ENCODE measurements at regions not wholly inside any gene's neighbourhood (a gene's known extent, or its start where the extent isn't known, plus 50 kb on each side); places are given as distances from the start of the nearest gene placed in this dataset.
A peak's percentile ranks its signal among the peaks of the same experiment; 100 is the strongest.
"Not testable (repeated sequence)": the region's sequence is repeated elsewhere in the genome, so short reads cannot be mapped to it uniquely, and the experiment has no call there.

- in situ Hi-C loops (cut with HindIII; ENCODE audit: extremely low pct_ligation_motif_present, low pct_unique_long_range_greater_than_20kb) (loop anchor here (10.0 kb wide), 1 partner anchor 1627 kb away; a partner anchor contains a TSS), intact Hi-C loops (cut with micrococcal nuclease; ENCODE audit: unreplicated experiment) (loop anchor here (2.0 to 10.0 kb wide), 2 partner anchors 21 to 1637 kb away; a partner anchor contains a TSS)
- FAIRE-seq (peak; percentile 81), DNase-seq (ENCODE audit: low spot score) (peak; percentile 78), ATAC-seq (peak; percentile 92)
- H3K27ac ChIP-seq (ENCODE audit: extremely low read length, insufficient read depth, low read length) = peak overlapping the region; percentile 83
- peak overlapping the region; percentile 50 to 67 (median 58) for H3K4me3 ChIP-seq (replicated peaks in 1 of 3; ENCODE audit: insufficient read depth in 1 of 3, low read depth in 2 of 3, low read length in 3 of 3)
- CTCF ChIA-PET (ENCODE audit: low intra/inter-chr PET ratio, low total read pairs); H4K20me1 ChIP-seq (ENCODE audit: insufficient read depth, low read length); H3K9me3 ChIP-seq (ENCODE audit: low read length); BruUV-seq (replicated peaks); H3K36me3 ChIP-seq (replicated peaks in 1 of 2; ENCODE audit: control insufficient read depth in 1 of 2, insufficient read depth in 2 of 2, low read length in 2 of 2); H3K79me2 ChIP-seq (ENCODE audit: insufficient read depth, low read length); H3K27me3 ChIP-seq (ENCODE audit: control insufficient read depth in 1 of 2, insufficient read depth in 2 of 2, low read length in 2 of 2); TF ChIP-seq NR2F6 (IDR thresholded peaks at IDR 0.05): not testable (repeated sequence)
- peaks cover 49% of the 10 kb centered on the region for H3K4me1 ChIP-seq (ENCODE audit: insufficient read depth, low read length)
- H3K9ac ChIP-seq (ENCODE audit: insufficient read depth, low read depth, low read length) = peak overlapping the region; percentile 60
- 3% methylated on average over 20 of the region's 26 CpGs for WGBS (ENCODE audit: low lambda C conversion rate)
- peak overlapping the region; percentile 77 for H2AFZ ChIP-seq (ENCODE audit: low read length)
- POLR2A ChIA-PET = interaction anchor here (0.7 to 4.9 kb wide), 6 partner anchors 8 to 1707 kb away, joined by 3 to 56 read pairs (median 4); a partner anchor contains a TSS
- H3K4me2 ChIP-seq (ENCODE audit: low read depth, low read length) = peak overlapping the region; percentile 92
- TF ChIP-seq NFYC (CRISPR knock-in tag; IDR thresholded peaks at IDR 0.05) = peak; percentile 63; the same call in 1 of the 2 replicates
- TF ChIP-seq MIER2 (CRISPR knock-in tag; IDR thresholded peaks at IDR 0.05) = 0 out of 2 replicates have a peak, but pooled peaks have one; percentile 14
- peak; percentile 75 for TF ChIP-seq KAT8 (CRISPR knock-in tag; IDR thresholded peaks at IDR 0.05)
- TF ChIP-seq ISL2 (CRISPR knock-in tag; IDR thresholded peaks at IDR 0.05) = peak; percentile 72; the same call in 1 of the 2 replicates
- peak; percentile 81 for TF ChIP-seq SP5 (CRISPR knock-in tag; IDR thresholded peaks at IDR 0.05; ENCODE audit: borderline replicate concordance, low read depth)
- TF ChIP-seq ASH2L (IDR thresholded peaks at IDR 0.05; ENCODE audit: insufficient read length, low read depth, low read length) = peak; percentile 61
- TF ChIP-seq CHD2 (IDR thresholded peaks at IDR 0.05; ENCODE audit: low read depth, low read length) = peak; percentile 58; the same call in 1 of the 2 replicates
- peak; percentile 38 to 70; a peak in 2 of 4 replicates for TF ChIP-seq POLR2A (IDR thresholded peaks at IDR 0.05; ENCODE audit: insufficient read depth in 1 of 2, low read depth in 2 of 2, low read length in 2 of 2)
- TF ChIP-seq MEIS2 (CRISPR knock-in tag; IDR thresholded peaks at IDR 0.05) = peak; percentile 73; the same call in 1 of the 2 replicates
- TF ChIP-seq HMGXB4 (CRISPR knock-in tag; IDR thresholded peaks at IDR 0.05; ENCODE audit: borderline replicate concordance in 1 of 2, low read depth in 1 of 2) = peak in 1 of 2 experiments; percentile 92; a peak in 3 of 4 replicates
- TF ChIP-seq NKX3-1 (CRISPR knock-in tag; IDR thresholded peaks at IDR 0.05) = peak; percentile 45; the same call in 1 of the 2 replicates
- TF ChIP-seq SIX1 (CRISPR knock-in tag; IDR thresholded peaks at IDR 0.05; ENCODE audit: borderline replicate concordance) = peak; percentile 9; the same call in 1 of the 2 replicates
- peak; percentile 70; the same call in 1 of the 2 replicates for TF ChIP-seq HOXA5 (CRISPR knock-in tag; IDR thresholded peaks at IDR 0.05)
- peak; percentile 93 for TF ChIP-seq ZKSCAN1 (IDR thresholded peaks at IDR 0.05; ENCODE audit: low read length)
- peak; percentile 63 for TF ChIP-seq NR2F6 (CRISPR knock-in tag; IDR thresholded peaks at IDR 0.05)
- peak; percentile 63; the same call in 1 of the 2 replicates for TF ChIP-seq MXD3 (CRISPR knock-in tag; IDR thresholded peaks at IDR 0.05)
- 0 out of 2 replicates have a peak, but pooled peaks have one; percentile 37 for TF ChIP-seq YEATS4 (CRISPR knock-in tag; IDR thresholded peaks at IDR 0.05; ENCODE audit: borderline replicate concordance)
- peak; percentile 50; the same call in 1 of the 2 replicates for TF ChIP-seq HMG20A (CRISPR knock-in tag; IDR thresholded peaks at IDR 0.05; ENCODE audit: borderline replicate concordance)
- TF ChIP-seq ZNF800 (CRISPR knock-in tag; IDR thresholded peaks at IDR 0.05) = 0 out of 2 replicates have a peak, but pooled peaks have one; percentile 49
Observed at GRCh38 chr6:27831434-27832081, 80.6 kb downstream of the OR2B2 start.

Data from HepG2 (cell line).